ENCODE measurements at regions not wholly inside any gene's neighbourhood (a gene's known extent, or its start where the extent isn't known, plus 50 kb on each side); places are given as distances from the start of the nearest gene placed in this dataset.
"Not testable (repeated sequence)": the region's sequence is repeated elsewhere in the genome, so short reads cannot be mapped to it uniquely, and the experiment has no call there.

DNA sequence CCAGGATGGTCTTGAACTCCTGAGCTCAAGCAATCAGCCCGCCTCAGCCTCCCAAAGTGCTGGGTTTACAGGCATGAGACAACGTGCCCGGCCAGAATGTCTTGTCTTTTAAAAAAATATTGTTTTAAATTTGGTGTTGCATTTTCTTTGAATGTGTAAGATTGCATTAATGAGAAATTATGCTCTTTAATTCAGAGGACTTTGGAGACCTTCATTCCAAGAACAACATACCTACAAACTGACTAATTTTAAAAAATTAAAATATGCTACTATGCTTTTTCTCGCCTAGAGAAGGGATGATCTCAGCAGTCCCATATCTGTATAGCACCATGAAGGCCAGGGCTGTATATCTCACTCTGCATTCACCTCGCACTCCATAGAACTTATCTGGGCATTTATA lies 204.3 kb upstream of the SLC7A11 start:
- no peaks in the 10 kb centered on the region for H3K4me1 Mint-ChIP-seq
- no peak overlapping the region for H3K27ac Mint-ChIP-seq
- no peaks in the 10 kb centered on the region for H3K27me3 Mint-ChIP-seq
- no peaks in the 10 kb centered on the region for H3K36me3 Mint-ChIP-seq
- no peak for DNase-seq
- H3K4me3 Mint-ChIP-seq = no peak overlapping the region
- ATAC-seq (ENCODE audit: low read depth in 2 of 2) = no peak
- H3K9me3 Mint-ChIP-seq = peaks cover 0 to 9% (median 6%) of the 10 kb centered on the region in 7 donors

DNA sequence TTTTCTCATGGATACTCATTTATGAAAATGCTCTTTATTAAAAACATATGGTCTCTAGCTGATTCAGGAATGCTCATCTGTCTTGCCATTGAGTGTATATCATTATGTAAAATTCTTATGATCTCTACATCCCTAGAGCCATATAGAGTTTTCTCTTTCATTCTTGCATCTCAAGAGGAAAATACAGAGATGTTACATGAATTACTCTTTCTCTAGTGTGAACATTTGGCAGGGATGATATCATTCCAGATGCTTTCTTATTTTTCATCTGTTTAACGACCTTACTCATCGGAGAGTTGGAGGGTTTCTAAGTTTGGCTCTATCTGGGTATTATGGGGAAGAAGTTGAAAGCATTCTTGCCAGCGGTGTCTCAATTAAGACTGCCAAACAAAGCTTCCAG lies 202.9 kb upstream of the SLC7A11 start:
- Mint-ChIP-seq H3K36me3 (no peaks in the 10 kb centered on the region), H3K27ac (no peak overlapping the region), H3K9me3 (peaks cover 0 to 10% (median 6%) of the 10 kb centered on the region in 7 donors), H3K4me3 (no peak overlapping the region), H3K27me3 (no peaks in the 10 kb centered on the region), H3K4me1 (no peaks in the 10 kb centered on the region)
- no peak for DNase-seq
- no peak for ATAC-seq (ENCODE audit: low read depth in 2 of 2)

DNA sequence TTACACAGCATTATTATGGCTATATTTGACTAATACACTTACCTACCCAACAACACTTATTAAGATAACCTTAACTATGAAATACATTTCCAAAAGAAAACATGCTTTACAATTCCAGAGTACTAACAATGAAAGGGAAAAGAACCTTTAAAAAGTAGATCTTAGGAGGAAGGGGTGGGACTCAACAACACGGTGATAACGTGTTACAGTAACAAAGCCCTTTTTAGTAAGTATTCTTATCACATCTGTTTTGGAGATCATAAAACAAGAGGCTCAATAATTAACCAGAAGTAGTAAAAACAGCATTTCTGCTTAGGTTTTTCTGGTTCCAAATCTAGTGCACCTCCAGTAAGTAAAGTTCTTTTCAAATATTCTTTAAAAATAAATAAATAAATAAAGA lies 202.1 kb upstream of the SLC7A11 start:
- H3K27me3 Mint-ChIP-seq = no peaks in the 10 kb centered on the region
- H3K4me1 Mint-ChIP-seq = no peaks in the 10 kb centered on the region
- no peak overlapping the region for H3K4me3 Mint-ChIP-seq
- no peak overlapping the region for H3K27ac Mint-ChIP-seq
- ATAC-seq (ENCODE audit: low read depth in 2 of 2) (no peak), DNase-seq (no peak)
- H3K9me3 Mint-ChIP-seq = peaks cover 0 to 10% (median 6%) of the 10 kb centered on the region in 7 donors
- H3K36me3 Mint-ChIP-seq = no peaks in the 10 kb centered on the region

DNA sequence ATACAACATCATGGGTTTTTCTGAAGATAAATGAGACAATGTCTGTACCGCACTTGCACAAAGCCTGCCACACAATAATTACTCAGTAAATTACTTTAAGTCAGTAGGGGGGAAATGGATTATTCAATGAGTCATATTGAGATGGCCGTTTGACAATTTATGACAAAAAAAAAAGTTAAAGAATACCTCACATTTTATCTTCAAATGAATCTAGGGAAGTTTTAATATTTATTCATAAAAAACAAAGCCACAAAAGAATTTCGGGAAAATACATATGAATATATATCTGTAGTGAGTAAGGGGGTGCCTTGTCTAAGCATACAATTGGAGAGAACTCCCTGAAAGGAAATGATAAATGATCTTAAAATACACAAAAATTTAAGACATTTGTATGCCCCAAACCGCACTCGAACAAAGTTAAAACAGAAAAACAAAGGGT lies 197.0 kb upstream of the SLC7A11 start:
- Mint-ChIP-seq H3K9me3 (peaks cover 8 to 20% (median 11%) of the 10 kb centered on the region in 7 donors), H3K27me3 (no peaks in the 10 kb centered on the region), H3K4me3 (no peak overlapping the region), H3K4me1 (no peaks in the 10 kb centered on the region), H3K27ac (no peak overlapping the region), H3K36me3 (peaks cover 0 to 5% of the 10 kb centered on the region in 2 donors)
- no peak for DNase-seq
- ATAC-seq (ENCODE audit: low read depth in 2 of 2) = no peak

DNA sequence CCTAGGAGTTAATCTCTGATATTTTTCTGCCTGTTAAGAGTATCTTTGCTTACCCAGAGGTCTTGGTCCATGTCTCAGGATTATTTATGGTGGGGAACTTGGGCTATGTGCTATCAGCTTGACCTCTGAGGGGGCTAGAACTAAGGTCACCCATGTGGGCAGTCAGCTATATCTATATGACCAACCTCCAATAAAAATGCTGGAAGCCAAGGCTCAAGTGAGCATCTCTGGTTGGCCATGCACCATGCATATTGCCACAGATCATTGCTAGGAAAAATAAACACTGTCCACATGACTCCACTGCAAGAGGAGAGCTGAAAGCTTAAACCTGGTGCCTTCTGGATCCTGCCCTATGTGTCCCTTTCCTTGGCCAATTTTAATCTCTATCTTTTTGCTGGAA lies 196.5 kb upstream of the SLC7A11 start:
- Mint-ChIP-seq H3K36me3 (peaks cover 0 to 7% of the 10 kb centered on the region in 2 donors), H3K9me3 (peaks cover 6 to 24% (median 11%) of the 10 kb centered on the region in 7 donors), H3K4me3 (no peak overlapping the region), H3K4me1 (no peaks in the 10 kb centered on the region), H3K27me3 (no peaks in the 10 kb centered on the region), H3K27ac (no peak overlapping the region)
- ATAC-seq (ENCODE audit: low read depth in 2 of 2) (no peak), DNase-seq (no peak)

DNA sequence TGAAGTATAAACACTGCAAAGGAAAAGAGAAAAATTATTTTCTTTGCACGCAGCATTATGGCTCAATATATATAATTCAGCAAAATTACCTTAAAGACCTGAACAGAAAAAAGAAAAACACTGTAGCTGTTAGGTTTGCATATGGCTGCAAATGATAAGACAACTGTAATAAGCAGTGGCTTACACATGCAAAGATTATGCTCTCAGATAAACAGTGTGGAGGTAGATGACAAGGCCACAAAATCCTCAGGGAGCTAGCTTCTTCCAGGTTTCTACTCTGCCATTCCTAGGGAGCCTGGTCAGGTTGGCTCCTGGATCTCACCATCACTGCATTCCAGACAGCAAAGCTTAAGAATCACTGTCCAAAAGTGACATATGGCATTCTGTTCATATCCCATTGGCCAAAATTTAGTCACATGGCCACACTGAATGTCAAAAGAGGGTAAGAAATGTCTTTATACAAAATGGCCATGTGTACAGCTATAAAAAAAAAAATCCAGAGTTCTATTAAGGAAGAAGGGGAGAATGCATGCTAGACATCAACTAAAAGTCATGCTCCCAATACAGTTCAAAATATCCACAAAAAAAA lies 195.2 kb upstream of the SLC7A11 start:
- no peak overlapping the region for H3K4me3 Mint-ChIP-seq
- no peaks in the 10 kb centered on the region for H3K4me1 Mint-ChIP-seq
- DNase-seq (no peak), ATAC-seq (ENCODE audit: low read depth in 2 of 2) (no peak)
- H3K27me3 Mint-ChIP-seq = no peaks in the 10 kb centered on the region
- H3K27ac Mint-ChIP-seq = no peak overlapping the region
- H3K36me3 Mint-ChIP-seq = peaks cover 0 to 7% of the 10 kb centered on the region in 2 donors
- peaks cover 10 to 31% (median 15%) of the 10 kb centered on the region in 7 donors for H3K9me3 Mint-ChIP-seq

DNA sequence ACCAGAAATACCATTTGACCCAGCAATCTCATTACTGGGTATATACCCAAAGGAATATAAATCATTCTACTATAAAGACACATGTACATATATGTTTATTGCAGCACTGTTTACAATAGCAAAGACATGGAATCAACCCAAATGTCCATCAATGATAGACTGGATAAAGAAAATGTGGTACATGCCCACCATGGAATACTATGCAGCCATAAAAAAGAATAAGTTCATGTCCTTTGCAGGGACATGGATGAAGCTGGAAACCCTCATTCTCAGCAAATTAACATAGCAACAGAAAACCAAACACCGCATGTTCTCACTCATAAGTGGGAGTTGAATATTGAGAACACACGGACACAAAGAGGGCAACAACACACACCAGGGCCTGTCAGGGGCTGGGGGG lies 193.6 kb upstream of the SLC7A11 start:
- not testable (repeated sequence) for H3K27me3 Mint-ChIP-seq; ATAC-seq (ENCODE audit: low read depth in 2 of 2); DNase-seq; H3K4me3 Mint-ChIP-seq; H3K36me3 Mint-ChIP-seq; H3K4me1 Mint-ChIP-seq; H3K27ac Mint-ChIP-seq
- peaks cover 10 to 31% (median 14%) of the 10 kb centered on the region in 7 donors for H3K9me3 Mint-ChIP-seq

DNA sequence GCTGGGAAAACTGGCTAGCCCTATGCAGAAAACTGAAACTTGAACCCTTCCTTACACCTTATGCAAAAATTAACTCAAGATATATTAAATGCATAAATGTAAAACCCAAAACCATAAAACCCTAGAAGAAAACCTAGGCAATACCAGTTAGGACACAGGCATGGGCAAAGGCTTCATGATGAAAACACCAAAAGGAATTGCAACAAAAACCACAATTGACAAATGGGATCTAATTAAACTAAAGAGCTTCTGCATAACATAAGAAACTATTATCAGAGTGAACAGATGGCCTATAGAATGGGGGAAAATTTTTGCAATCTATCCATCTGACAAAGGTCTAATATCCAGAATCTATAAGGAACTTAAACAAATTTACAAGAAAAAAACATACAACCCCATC lies 192.9 kb upstream of the SLC7A11 start:
- ATAC-seq (ENCODE audit: low read depth in 2 of 2); H3K27me3 Mint-ChIP-seq; DNase-seq; H3K27ac Mint-ChIP-seq; H3K4me3 Mint-ChIP-seq; H3K36me3 Mint-ChIP-seq; H3K4me1 Mint-ChIP-seq: not testable (repeated sequence)
- peaks cover 10 to 31% (median 14%) of the 10 kb centered on the region in 7 donors for H3K9me3 Mint-ChIP-seq

DNA sequence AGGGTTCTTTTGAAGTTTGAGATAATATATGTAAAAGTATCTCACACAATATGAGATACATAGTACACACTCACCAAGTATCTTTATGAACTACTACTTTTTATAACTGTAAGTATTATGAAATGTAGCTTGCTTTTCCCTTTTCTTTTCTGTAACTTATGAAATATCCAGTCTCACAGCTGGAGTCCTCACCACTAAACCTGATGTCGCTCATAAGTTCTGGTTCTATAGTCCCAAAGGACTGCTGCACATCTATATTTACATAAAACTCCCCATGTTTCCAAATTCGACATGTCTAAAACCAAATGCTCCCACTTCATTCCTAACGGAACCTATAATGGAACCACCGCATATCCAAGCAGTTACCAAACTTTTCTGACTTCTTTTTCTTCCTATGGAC lies 186.5 kb upstream of the SLC7A11 start:
- Mint-ChIP-seq H3K4me3 (no peak overlapping the region), H3K4me1 (no peaks in the 10 kb centered on the region), H3K27me3 (peaks cover 0 to 5% (median 0%) of the 10 kb centered on the region in 3 donors), H3K36me3 (no peaks in the 10 kb centered on the region), H3K27ac (no peak overlapping the region), H3K9me3 (peaks cover 0 to 20% (median 7%) of the 10 kb centered on the region in 7 donors)
- DNase-seq (no peak), ATAC-seq (ENCODE audit: low read depth in 2 of 2) (no peak)

DNA sequence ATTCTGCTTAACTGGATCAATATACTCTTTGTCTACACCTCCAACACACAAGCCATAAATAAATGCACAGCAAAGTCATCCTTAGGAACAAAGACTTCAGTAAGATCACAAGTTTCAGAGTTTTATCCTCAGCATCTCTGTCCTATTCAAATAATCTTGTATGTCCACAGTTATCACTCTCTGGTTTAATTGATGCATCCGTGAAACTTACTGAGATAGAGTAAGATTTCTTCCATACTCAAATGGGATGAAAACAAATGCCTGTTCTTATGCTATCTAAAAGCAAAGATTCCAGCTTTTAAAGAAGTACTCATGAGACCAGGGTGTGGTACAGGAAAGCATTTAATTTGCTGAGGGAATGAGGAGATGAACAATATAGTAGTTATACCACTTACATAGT lies 184.6 kb upstream of the SLC7A11 start:
- peaks cover 0 to 9% (median 0%) of the 10 kb centered on the region in 7 donors for H3K9me3 Mint-ChIP-seq
- DNase-seq = no peak

DNA sequence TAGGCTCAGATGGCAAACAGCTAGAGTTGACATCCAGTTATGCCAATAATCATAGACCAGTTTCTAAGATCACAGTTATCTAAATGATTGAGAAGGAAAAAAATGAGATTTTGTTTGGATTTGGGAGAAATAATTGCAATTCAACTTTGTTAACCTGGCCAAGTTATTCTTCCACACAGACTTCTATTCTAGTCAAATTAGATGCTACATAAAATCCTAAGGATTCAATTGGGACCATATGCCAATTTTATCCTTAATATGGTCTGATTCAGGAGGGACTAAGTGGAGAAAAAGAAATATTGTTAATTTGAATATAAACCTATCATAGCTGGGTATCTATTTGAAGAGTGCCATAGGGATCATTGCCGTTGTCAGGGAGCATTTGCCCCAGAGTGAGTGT lies 178.3 kb upstream of the SLC7A11 start:
- H3K27ac Mint-ChIP-seq = no peak overlapping the region
- H3K27me3 Mint-ChIP-seq = no peaks in the 10 kb centered on the region
- no peaks in the 10 kb centered on the region for H3K4me1 Mint-ChIP-seq
- H3K36me3 Mint-ChIP-seq = no peaks in the 10 kb centered on the region
- H3K4me3 Mint-ChIP-seq = no peak overlapping the region
- peaks cover 0 to 5% (median 0%) of the 10 kb centered on the region in 7 donors for H3K9me3 Mint-ChIP-seq
- ATAC-seq (ENCODE audit: low read depth in 2 of 2) (no peak), DNase-seq (no peak)

More for the DNA sequence above, 184.6 kb upstream of the SLC7A11 start:
- Mint-ChIP-seq H3K4me3 (no peak overlapping the region), H3K27ac (no peak overlapping the region), H3K27me3 (peaks cover 0 to 5% (median 0%) of the 10 kb centered on the region in 3 donors), H3K4me1 (no peaks in the 10 kb centered on the region), H3K36me3 (no peaks in the 10 kb centered on the region)
- no peak for ATAC-seq (ENCODE audit: low read depth in 2 of 2)

DNA sequence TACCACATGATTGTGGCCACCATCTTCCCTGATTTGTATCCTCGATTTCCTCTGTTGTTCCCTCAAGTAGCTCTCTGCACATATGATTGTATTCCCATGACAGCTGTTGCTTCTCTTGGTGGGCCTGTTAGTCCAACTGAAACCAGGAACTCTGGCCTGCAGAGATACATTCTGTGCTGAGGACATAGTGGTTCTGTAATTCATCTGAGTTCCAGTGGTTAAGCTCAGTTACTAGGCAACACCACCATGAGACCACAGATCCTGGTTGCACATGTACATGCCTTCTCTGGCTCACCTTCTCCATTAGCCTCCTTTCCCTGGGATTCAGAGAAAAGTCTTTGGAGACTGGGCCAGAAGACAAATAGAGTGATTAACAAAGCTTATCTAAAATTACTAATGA lies 172.1 kb upstream of the SLC7A11 start:
- Mint-ChIP-seq H3K9me3 (peaks cover 0 to 4% (median 0%) of the 10 kb centered on the region in 7 donors), H3K4me3 (no peak overlapping the region), H3K36me3 (no peaks in the 10 kb centered on the region), H3K27me3 (no peaks in the 10 kb centered on the region), H3K27ac (no peak overlapping the region), H3K4me1 (no peaks in the 10 kb centered on the region)
- no peak for ATAC-seq (ENCODE audit: low read depth in 2 of 2)
- no peak for DNase-seq

DNA sequence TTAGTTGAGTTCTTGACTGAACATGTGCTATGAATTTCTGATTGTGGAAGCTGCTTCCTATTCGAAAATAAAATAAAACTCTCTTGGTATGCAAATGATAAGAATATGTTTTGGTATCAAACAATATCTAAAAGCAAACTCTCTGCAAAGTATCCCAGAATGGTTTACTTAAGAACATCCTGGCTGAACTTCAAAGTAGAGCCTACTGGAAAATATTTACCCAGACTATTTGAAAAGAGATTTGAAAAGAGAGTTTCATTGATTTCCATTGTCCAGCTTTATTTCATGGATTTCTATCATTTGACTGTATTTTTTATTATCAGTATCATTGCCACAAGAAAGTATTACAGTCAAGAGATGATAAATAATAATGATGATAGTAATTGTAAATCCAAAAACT lies 171.1 kb upstream of the SLC7A11 start:
- H3K36me3 Mint-ChIP-seq = no peaks in the 10 kb centered on the region
- H3K27ac Mint-ChIP-seq = no peak overlapping the region
- H3K27me3 Mint-ChIP-seq = no peaks in the 10 kb centered on the region
- DNase-seq = no peak
- peaks cover 0 to 3% (median 0%) of the 10 kb centered on the region in 7 donors for H3K9me3 Mint-ChIP-seq
- no peaks in the 10 kb centered on the region for H3K4me1 Mint-ChIP-seq
- no peak for ATAC-seq (ENCODE audit: low read depth in 2 of 2)
- no peak overlapping the region for H3K4me3 Mint-ChIP-seq

DNA sequence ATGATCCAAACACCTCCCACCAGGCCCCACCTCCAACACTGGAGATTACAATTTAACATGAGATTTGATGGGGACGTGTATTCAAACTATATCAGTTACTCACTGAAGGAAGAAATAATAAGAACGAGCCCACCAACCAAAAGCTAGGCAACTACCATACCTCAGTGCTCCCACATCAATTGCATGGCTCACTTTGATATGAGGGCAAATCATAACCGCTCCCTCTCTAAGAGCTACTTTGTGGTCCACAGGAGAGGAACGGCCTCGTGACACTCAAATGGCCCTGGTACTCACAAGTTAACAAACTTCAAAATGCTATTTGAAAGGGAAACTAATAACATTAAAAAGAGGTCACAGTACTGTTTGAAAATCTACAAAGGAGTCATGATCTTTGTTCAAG lies 170.7 kb upstream of the SLC7A11 start:
- no peaks in the 10 kb centered on the region for H3K4me1 Mint-ChIP-seq
- H3K27ac Mint-ChIP-seq = peak overlapping the region in 1 of 6 donors; percentile 57

DNA sequence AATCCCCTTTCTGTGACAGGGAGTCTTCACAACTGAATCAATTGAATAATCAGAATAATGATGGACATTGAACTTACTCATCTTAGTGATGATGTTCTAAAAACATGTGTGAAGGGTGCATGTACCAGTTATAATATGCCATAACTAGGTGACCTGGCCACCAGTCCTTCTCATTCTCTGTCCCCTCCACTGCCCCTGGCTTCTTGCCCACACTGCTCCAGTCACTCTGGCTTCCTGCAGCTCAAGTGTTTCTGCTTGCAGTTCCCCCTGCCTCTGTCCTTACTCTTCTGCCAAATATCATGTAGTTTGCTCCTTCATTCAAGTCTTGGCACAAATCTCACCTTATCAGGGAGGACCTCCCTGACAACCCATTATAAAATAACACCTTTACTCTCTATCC lies 168.1 kb upstream of the SLC7A11 start:
- no peaks in the 10 kb centered on the region for H3K36me3 Mint-ChIP-seq
- no peak overlapping the region for H3K27ac Mint-ChIP-seq
- ATAC-seq (ENCODE audit: low read depth in 2 of 2) (no peak), DNase-seq (no peak)
- no peak overlapping the region for H3K4me3 Mint-ChIP-seq
- peaks cover 0 to 3% (median 0%) of the 10 kb centered on the region in 7 donors for H3K9me3 Mint-ChIP-seq
- no peaks in the 10 kb centered on the region for H3K4me1 Mint-ChIP-seq
- H3K27me3 Mint-ChIP-seq = no peaks in the 10 kb centered on the region

More for the DNA sequence above, 170.7 kb upstream of the SLC7A11 start:
- Mint-ChIP-seq H3K36me3 (no peaks in the 10 kb centered on the region), H3K27me3 (no peaks in the 10 kb centered on the region), H3K9me3 (peaks cover 0 to 3% (median 0%) of the 10 kb centered on the region in 7 donors), H3K4me3 (peak overlapping the region in 2 of 8 donors; percentile 9 to 64)
- ATAC-seq (ENCODE audit: low read depth in 2 of 2) (no peak), DNase-seq (no peak)
